ENCODE measurements at regions not wholly inside any gene's neighbourhood (a gene's known extent, or its start where the extent isn't known, plus 50 kb on each side); places are given as distances from the start of the nearest gene placed in this dataset.

- DNase-seq (ENCODE audit: low spot score) (no peak), ATAC-seq (ENCODE audit: low FRiP score) (no peak)
- no peak for TF ChIP-seq CTCF (IDR thresholded peaks at IDR 0.05)
Observed at GRCh38 chr7:115153176-115153575, 231.3 kb downstream of the MDFIC start.

DNA sequence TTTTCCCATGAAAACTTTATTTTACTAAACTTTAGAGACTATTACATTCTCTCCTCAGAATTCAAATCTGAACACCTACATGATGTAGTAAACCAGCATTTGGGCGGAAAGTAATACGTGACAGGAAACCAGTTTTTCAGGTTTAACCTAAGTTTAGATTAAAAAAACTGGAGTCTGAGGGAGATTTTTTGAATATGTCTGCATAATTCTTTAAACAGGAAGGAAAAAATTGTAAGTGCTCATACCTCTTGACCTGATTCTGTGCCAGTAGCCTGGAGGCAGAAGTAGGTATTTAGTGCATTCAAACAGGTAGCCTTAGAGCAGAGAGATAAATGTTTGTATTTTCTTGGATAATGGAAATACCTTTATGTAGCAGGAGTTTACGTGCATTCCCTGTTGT, 224.3 kb downstream of the MDFIC start:
- no peak for DNase-seq (ENCODE audit: low spot score)
- TF ChIP-seq CTCF (IDR thresholded peaks at IDR 0.05), result no peak
- ATAC-seq (ENCODE audit: low FRiP score), result no peak

DNA sequence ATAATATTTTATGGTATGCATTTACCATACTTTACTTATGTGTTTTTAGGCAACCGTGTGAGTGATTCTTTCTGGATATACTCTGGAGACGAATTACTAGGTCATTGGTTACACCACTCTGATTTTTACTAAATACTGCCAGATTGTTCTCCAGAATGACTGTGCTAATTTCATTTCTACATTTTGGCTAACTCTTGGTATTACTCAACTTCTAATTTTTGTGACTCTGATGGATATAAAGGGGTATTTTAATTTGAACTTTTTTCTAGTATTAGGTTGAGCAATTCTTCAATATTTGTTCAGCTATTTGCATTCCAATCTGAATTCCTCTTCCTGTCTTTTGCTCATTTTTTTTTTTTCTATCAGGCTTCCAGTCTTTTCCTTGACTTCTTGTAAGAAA, 223.6 kb downstream of the MDFIC start:
- ATAC-seq (ENCODE audit: low FRiP score) (peak; percentile 81), DNase-seq (ENCODE audit: low spot score) (no peak)
- TF ChIP-seq CTCF (IDR thresholded peaks at IDR 0.05), result no peak

DNA sequence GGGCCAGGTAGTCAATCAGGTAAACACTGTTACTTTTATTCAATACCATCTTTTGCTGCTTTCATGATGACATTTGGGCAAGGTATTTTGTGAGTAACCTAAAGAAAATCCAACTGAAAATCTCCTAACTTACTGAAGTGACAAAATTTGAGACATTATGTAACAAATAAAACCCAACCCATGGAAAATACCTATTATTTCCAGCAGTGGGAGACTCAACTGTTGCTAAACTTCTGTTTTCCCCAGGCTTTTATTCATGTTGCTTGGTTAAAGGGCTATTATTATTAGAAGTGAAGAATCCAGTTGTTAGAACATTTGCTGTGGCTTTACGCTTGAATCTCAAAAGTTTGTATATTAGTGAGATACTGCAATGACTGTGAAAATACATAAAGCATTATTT, 215.9 kb downstream of the MDFIC start:
- no peak for DNase-seq (ENCODE audit: low spot score)
- no peak for TF ChIP-seq CTCF (IDR thresholded peaks at IDR 0.05)
- ATAC-seq (ENCODE audit: low FRiP score), result no peak

DNA sequence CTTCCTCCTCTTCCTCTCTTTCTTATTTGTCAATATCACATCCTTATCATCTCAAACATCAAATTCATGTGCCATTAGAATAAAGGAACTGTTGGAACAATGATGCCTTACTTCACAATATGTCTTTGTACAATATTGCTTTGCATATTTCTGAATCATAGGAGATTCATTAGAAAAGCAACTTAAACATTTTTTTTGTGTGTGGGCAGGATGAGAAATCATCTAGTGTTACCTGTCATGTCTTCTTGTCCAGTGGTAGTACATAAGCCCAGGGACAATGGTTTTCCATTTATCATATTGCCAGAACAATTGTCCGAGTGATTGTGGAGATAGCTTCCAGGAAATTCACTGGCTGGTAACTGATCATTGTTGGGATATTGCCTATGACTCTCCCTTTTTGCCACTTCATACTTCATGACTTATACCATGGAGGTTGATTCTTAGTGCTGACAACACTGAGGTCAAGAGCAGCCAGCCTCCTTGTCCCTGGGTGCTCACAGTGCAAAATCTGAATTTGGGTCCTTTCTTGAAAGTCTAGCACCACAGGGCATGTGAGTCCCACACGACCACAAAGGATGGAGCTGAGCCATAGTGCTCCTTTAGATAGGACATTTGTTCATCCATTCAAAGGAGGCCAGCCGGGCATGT, 215.0 kb downstream of the MDFIC start:
- DNase-seq (ENCODE audit: low spot score) (no peak), ATAC-seq (ENCODE audit: low FRiP score) (no peak)
- TF ChIP-seq CTCF (IDR thresholded peaks at IDR 0.05), result no peak

GRCh38 chr7:115135769-115136410, 214.0 kb downstream of the MDFIC start:
- ATAC-seq (ENCODE audit: low FRiP score) (no peak), DNase-seq (ENCODE audit: low spot score) (no peak)
- no peak for TF ChIP-seq CTCF (IDR thresholded peaks at IDR 0.05)

DNA sequence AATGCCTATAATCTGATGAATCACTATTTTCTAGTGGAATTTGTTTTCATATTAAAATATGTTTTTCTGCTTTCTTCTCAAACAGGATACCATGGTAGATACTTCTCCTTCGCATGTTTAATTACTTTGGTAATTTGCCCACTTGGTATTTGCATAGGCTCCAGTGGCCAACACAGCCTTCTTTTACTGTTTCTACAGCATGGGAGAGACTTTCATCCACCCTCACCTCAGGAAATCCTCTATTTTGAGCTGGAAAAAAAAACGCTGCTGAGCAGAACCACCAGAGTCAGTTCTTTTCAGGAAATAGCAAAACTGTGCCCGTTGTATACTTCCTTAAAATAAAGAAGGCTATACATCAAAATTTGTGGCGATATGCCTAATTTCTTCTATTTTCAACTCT, 213.3 kb downstream of the MDFIC start:
- no peak for DNase-seq (ENCODE audit: low spot score)
- no peak for ATAC-seq (ENCODE audit: low FRiP score)
- TF ChIP-seq CTCF (IDR thresholded peaks at IDR 0.05), result no peak

Measured in omental fat pad (tissue), 3 donors.